GM12865 (cell line): ENCODE measurements at regions not wholly inside any gene's neighbourhood (a gene's known extent, or its start where the extent isn't known, plus 50 kb on each side); places are given as distances from the start of the nearest gene placed in this dataset.

ENCODE experiments used
- DNase-seq: peaks from one replicate; pipeline ENCODE4 v3.0.0; 2010; ENCODE audit warnings: low read depth
- H3K4me3 ChIP-seq: 2 replicates; pipeline ENCODE4 v1.5.1; 2011; ENCODE audit warnings: mild to moderate bottlenecking, low read depth, low read length, control low read depth
- CTCF ChIP-seq: IDR thresholded peaks from 2 replicates; pipeline ENCODE4 v1.5.1; 2011; ENCODE audit warnings: low read length, control low read depth, low read depth, inconsistent platforms; ENCODE audit not compliant: insufficient read depth; ENCODE audit errors: missing control alignments

GRCh38 chr12:46452776-46453175 lies 80.2 kb upstream of the SLC38A2 start:
- TF ChIP-seq CTCF = no peak
- H3K4me3 ChIP-seq = no peak overlapping the region
- DNase-seq = no peak

DNA sequence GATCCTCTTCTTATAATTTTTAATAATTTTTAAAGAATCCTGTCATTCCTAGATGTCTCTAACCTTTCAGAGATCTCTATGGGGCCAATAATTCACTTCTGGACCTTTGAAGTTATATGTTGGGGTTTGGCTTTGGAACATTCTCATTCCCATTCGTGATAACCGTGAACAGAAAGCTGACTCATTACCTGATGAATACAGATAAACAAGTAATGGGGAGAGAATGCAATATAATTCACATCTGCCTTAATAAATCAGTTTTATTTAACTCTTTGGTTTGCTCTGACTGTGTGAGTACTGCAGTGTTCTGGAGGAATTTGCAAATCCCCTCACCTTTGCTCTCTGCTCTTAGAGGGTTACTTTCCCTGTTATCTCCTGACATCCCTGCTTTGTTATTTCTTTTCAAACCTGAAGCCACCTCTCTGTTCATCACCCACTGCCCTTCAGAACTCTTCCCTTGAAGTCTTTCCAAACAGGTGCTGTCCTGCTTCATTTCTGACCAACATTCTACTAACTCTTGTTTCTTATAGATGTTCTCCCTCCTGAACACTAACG lies 79.6 kb upstream of the SLC38A2 start:
- no peak for DNase-seq
- no peak overlapping the region for H3K4me3 ChIP-seq
- no peak for TF ChIP-seq CTCF

DNA sequence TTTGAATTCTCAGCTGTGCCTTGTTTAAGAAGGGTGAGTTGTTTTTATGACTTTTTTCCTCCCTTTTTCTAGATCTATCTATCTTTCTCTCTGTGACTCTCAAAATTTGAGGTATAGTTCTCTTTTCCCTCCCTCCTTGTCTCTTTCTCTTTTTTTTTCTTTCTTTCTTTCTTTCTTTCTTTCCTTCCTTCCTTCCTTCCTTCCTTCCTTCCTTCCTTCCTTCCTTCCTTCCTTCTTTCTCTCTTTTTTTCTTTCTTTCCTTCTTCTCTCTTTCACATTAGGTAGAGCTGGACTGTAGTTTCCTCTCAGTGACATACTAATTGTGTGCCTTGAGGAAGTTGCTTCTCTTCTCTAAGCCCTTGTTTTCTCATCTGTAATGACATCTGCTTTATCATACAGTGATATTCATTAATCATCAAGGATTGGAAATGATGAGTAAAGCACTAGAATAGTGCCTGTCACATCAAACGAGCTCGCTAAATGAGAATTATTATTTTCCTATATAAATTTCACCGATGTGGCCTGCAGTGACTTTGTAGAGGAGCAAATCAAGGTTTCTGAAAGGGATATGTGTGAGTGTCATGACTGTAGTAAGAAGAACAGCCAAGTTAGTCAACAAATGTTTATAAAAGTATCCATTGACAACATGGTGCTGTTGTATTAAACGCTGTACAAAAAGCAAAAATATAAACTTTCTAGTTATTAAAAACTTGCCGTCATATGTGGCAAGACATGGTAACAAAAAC lies 78.9 kb upstream of the SLC38A2 start:
- TF ChIP-seq CTCF = no peak
- no peak for DNase-seq

DNA sequence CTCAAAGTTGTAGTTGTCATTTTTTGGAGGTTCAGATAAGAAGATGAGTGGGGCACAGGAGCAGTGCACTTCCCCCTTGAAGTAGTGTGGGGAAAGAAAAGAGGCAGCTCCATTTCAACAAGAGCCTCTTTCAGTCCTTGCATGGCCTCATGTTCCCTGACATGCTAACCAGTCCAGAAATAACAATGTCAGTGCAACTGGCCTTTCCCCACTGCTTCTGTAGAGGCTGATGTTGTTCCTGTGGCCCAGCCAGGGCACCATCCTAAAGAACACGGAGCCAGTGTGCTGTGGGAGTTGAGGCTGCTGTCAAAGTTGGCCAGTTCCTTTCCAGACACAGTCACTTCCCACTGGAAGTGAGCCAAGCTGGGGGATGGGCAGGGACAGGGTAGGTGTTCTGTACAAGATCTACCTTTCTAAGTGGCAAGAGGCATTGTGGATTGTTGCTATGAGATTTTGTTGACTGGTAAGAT lies 77.7 kb upstream of the SLC38A2 start:
- TF ChIP-seq CTCF = no peak
- no peak for DNase-seq
- no peak overlapping the region for H3K4me3 ChIP-seq

More for the DNA sequence above, 78.9 kb upstream of the SLC38A2 start:
- H3K4me3 ChIP-seq = no peak overlapping the region

DNA sequence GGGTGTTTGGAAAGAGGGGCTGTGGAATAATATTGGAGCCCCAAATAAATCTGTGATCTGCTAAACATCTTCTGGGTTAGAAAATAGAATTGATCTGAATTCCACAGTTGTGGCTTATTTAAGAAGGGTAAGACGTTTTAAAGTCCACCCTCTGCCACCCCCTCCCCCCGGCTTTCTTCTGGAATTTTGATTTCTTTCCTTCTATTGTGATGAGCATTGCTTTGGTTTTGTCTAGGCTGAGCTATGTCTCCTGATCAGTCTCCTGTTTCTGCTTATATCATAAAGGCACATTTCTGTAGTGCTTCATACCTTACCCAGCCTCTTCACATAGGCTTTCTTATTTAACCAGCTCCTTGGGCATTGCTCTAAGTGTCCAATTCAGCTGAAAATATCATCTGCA lies 77.3 kb upstream of the SLC38A2 start:
- H3K4me3 ChIP-seq = no peak overlapping the region
- no peak for TF ChIP-seq CTCF
- no peak for DNase-seq

GRCh38 chr12:46449316-46449715 lies 76.7 kb upstream of the SLC38A2 start:
- TF ChIP-seq CTCF = no peak
- DNase-seq = no peak
- H3K4me3 ChIP-seq = no peak overlapping the region
